DND-41 (cell line): ENCODE measurements at regions not wholly inside any gene's neighbourhood (a gene's known extent, or its start where the extent isn't known, plus 50 kb on each side); places are given as distances from the start of the nearest gene placed in this dataset.

ENCODE experiments used
- ATAC-seq: fragments of 200-7000 bp; cut with Tn5 transposase; 3 replicates; pipeline ENCODE4 v1.9.1; 2021; ENCODE audit warnings: low read depth; ENCODE audit not compliant: insufficient read depth
- DNase-seq: peaks from one replicate; pipeline ENCODE4 v3.0.0-alpha.2; 2020
- H2AFZ ChIP-seq: 2 replicates; pipeline ENCODE4 v1.6.0; 2012; ENCODE audit warnings: low read depth, low read length
- H3K27ac ChIP-seq: 2 replicates; pipeline ENCODE4 v1.5.1; 2012; ENCODE audit warnings: low read length, inconsistent platforms
- H3K27me3 ChIP-seq: fragments of 200-600 bp; sonication (generic); 2 replicates; pipeline ENCODE4 v1.6.0; 2012; ENCODE audit warnings: low read length, mild to moderate bottlenecking, inconsistent platforms; ENCODE audit not compliant: insufficient read depth, poor library complexity
- H3K36me3 ChIP-seq: 2 replicates; pipeline ENCODE4 v1.5.1; 2012; ENCODE audit warnings: low read length, inconsistent platforms; ENCODE audit not compliant: insufficient read depth
- H3K4me1 ChIP-seq: 2 replicates; pipeline ENCODE4 v1.5.1; 2012; ENCODE audit warnings: mild to moderate bottlenecking, low read length; ENCODE audit not compliant: insufficient read depth
- H3K4me2 ChIP-seq: 2 replicates; pipeline ENCODE4 v1.6.0; 2012; ENCODE audit warnings: mild to moderate bottlenecking, moderate library complexity, low read length, inconsistent platforms; ENCODE audit not compliant: insufficient read depth
- H3K4me3 ChIP-seq, 2 experiments: fragments of 200-600 bp in 1 of 2; shearing (Covaris generic) in 1 of 2; 2 replicates each; pipeline ENCODE4 v1.5.1; 2012 to 2016; ENCODE audit warnings: inconsistent platforms in 2 of 2, low read length in 2 of 2, mild to moderate bottlenecking in 2 of 2, low read depth in 1 of 2, moderate library complexity in 1 of 2
- H3K79me2 ChIP-seq: 2 replicates; pipeline ENCODE4 v1.6.0; 2012; ENCODE audit warnings: low read length, inconsistent platforms; ENCODE audit not compliant: insufficient read depth
- H3K9ac ChIP-seq: 2 replicates; pipeline ENCODE4 v1.6.0; 2012; ENCODE audit warnings: low read depth, mild to moderate bottlenecking, inconsistent platforms, low read length, moderate library complexity
- H3K9me3 ChIP-seq: 2 replicates; pipeline ENCODE4 v1.5.1; 2012; ENCODE audit warnings: low read length, moderate library complexity, mild to moderate bottlenecking, inconsistent platforms; ENCODE audit not compliant: insufficient read depth, severe bottlenecking
- H4K20me1 ChIP-seq: 2 replicates; pipeline ENCODE4 v1.6.0; 2012; ENCODE audit warnings: low read length; ENCODE audit not compliant: insufficient read depth
- CTCF ChIP-seq: IDR thresholded peaks from 2 replicates; pipeline ENCODE4 v1.5.1; 2012; ENCODE audit warnings: borderline replicate concordance, low read length, moderate library complexity, mild to moderate bottlenecking; ENCODE audit not compliant: poor library complexity, severe bottlenecking; ENCODE audit errors: extremely low read depth
- EZH2 ChIP-seq: IDR thresholded peaks from 3 replicates; pipeline ENCODE4 v1.6.1; 2012; ENCODE audit warnings: borderline replicate concordance, low read depth, mild to moderate bottlenecking, moderate library complexity, low read length, inconsistent platforms; ENCODE audit not compliant: severe bottlenecking

- Histone ChIP-seq H3K9ac (no peak overlapping the region), H3K4me1 (no peaks in the 10 kb centered on the region), H3K27me3 (no peaks in the 10 kb centered on the region), H3K27ac (no peak overlapping the region), H2AFZ (no peak overlapping the region), H3K4me3 (no peak overlapping the region), H3K4me2 (no peak overlapping the region), H3K9me3 (no peaks in the 10 kb centered on the region), H3K36me3 (no peaks in the 10 kb centered on the region), H3K79me2 (no peaks in the 10 kb centered on the region), H4K20me1 (no peaks in the 10 kb centered on the region)
- no peak for DNase-seq
- no peak for TF ChIP-seq CTCF
- TF ChIP-seq EZH2, result no peak
- ATAC-seq, result no peak
Measured at GRCh38 chr2:184268900-184269477, 329.3 kb upstream of the ZNF804A start.

GRCh38 chr2:184270660-184271059 lies 327.7 kb upstream of the ZNF804A start:
- no peaks in the 10 kb centered on the region for H3K36me3 ChIP-seq
- H3K9me3 ChIP-seq, result no peaks in the 10 kb centered on the region
- no peaks in the 10 kb centered on the region for H3K4me1 ChIP-seq
- H3K79me2 ChIP-seq, result no peaks in the 10 kb centered on the region
- no peak for TF ChIP-seq EZH2
- no peak for TF ChIP-seq CTCF
- no peak overlapping the region for H3K4me3 ChIP-seq
- H2AFZ ChIP-seq, result no peak overlapping the region
- H3K27me3 ChIP-seq, result no peaks in the 10 kb centered on the region
- ATAC-seq, result no peak
- no peak overlapping the region for H3K9ac ChIP-seq
- no peak overlapping the region for H3K27ac ChIP-seq
- H4K20me1 ChIP-seq, result no peaks in the 10 kb centered on the region
- H3K4me2 ChIP-seq, result no peak overlapping the region
- no peak for DNase-seq

GRCh38 chr2:184272056-184272455 lies 326.3 kb upstream of the ZNF804A start:
- no peaks in the 10 kb centered on the region for H3K36me3 ChIP-seq
- TF ChIP-seq CTCF, result no peak
- no peak for TF ChIP-seq EZH2
- no peak overlapping the region for H3K4me2 ChIP-seq
- no peak for ATAC-seq
- DNase-seq, result no peak
- no peak overlapping the region for H3K9ac ChIP-seq
- H2AFZ ChIP-seq, result no peak overlapping the region
- no peaks in the 10 kb centered on the region for H3K4me1 ChIP-seq
- no peaks in the 10 kb centered on the region for H3K27me3 ChIP-seq
- no peak overlapping the region for H3K4me3 ChIP-seq
- H3K27ac ChIP-seq, result no peak overlapping the region
- no peaks in the 10 kb centered on the region for H4K20me1 ChIP-seq
- H3K9me3 ChIP-seq, result no peaks in the 10 kb centered on the region
- no peaks in the 10 kb centered on the region for H3K79me2 ChIP-seq

- Histone ChIP-seq H3K9ac (no peak overlapping the region), H3K27ac (no peak overlapping the region), H3K79me2 (no peaks in the 10 kb centered on the region), H3K4me1 (no peaks in the 10 kb centered on the region), H3K27me3 (no peaks in the 10 kb centered on the region), H3K4me2 (no peak overlapping the region), H3K36me3 (no peaks in the 10 kb centered on the region), H3K4me3 (no peak overlapping the region), H3K9me3 (no peaks in the 10 kb centered on the region), H4K20me1 (no peaks in the 10 kb centered on the region), H2AFZ (no peak overlapping the region)
- no peak for TF ChIP-seq CTCF
- TF ChIP-seq EZH2, result no peak
- DNase-seq (no peak), ATAC-seq (no peak)
Measured at GRCh38 chr2:184294831-184295230, 303.5 kb upstream of the ZNF804A start.
